Activated T-helper 1 cell treated with anti-CD3 and anti-CD28 coated beads, Interleukin-12 subunit alpha, Interleukin-12 subunit beta, Interleukin-2, Interleukin-4 antibody, amounts not matched to agents 30 ng/mL and 10 ng/mL and 1 ng/mL, durations not matched to agents 14 hours and 24 hours and 36 hours (primary cell): ENCODE measurements at regions not wholly inside any gene's neighbourhood (a gene's known extent, or its start where the extent isn't known, plus 50 kb on each side); places are given as distances from the start of the nearest gene placed in this dataset.

Source experiments
- DNase-seq: peaks from one replicate; pipeline ENCODE4 v3.0.0; 2021; ENCODE audit warnings: low spot score
- H3K27ac Mint-ChIP-seq: one replicate; pipeline ENCODE4 v1.8.0; 2021; ENCODE audit warnings: mild to moderate bottlenecking, mixed read lengths
- H3K27me3 Mint-ChIP-seq: one replicate; pipeline ENCODE4 v1.8.0; 2022; ENCODE audit warnings: mild to moderate bottlenecking, moderate library complexity, mixed read lengths; ENCODE audit not compliant: insufficient read depth
- H3K36me3 Mint-ChIP-seq: one replicate; pipeline ENCODE4 v1.8.0; 2021; ENCODE audit warnings: low read depth, mixed read lengths
- H3K4me1 Mint-ChIP-seq: one replicate; pipeline ENCODE4 v1.8.0; 2021; ENCODE audit warnings: low read depth, mixed read lengths
- H3K4me3 Mint-ChIP-seq: one replicate; pipeline ENCODE4 v1.8.0; 2021; ENCODE audit warnings: mild to moderate bottlenecking, moderate library complexity, mixed read lengths
- H3K9me3 Mint-ChIP-seq: one replicate; pipeline ENCODE4 v1.8.0; 2021; ENCODE audit warnings: mixed read lengths
- intact Hi-C: fragments of 100-400 bp; cut with micrococcal nuclease; formaldehyde crosslinking; loops from one replicate; pipeline ENCODE4 v1.15.1; 2024

DNA sequence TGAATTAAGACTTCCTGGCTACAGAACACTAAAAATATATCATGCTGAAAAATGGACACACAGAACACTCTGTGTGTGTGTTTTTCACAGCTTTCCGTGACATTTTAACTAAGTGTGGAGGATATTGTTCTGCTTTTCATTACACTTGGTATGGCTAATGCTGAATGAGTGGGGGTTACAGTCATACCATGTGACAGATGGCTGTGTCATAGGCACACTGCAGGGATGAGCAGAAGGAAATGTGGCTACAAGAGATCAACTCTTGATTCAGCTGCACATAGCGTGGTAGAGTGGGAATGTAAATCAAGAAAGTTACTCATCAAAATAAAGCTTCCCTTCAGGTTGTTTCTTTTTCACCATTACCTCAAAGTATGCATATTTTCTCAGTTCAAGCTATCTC, 669.8 kb downstream of the IQCM start:
- Mint-ChIP-seq H3K4me3 (no peak overlapping the region), H3K27ac (no peak overlapping the region), H3K36me3 (no peaks in the 10 kb centered on the region), H3K9me3 (no peaks in the 10 kb centered on the region), H3K4me1 (no peaks in the 10 kb centered on the region), H3K27me3 (no peaks in the 10 kb centered on the region)
- intact Hi-C loops = no loop called here
- no peak for DNase-seq

DNA sequence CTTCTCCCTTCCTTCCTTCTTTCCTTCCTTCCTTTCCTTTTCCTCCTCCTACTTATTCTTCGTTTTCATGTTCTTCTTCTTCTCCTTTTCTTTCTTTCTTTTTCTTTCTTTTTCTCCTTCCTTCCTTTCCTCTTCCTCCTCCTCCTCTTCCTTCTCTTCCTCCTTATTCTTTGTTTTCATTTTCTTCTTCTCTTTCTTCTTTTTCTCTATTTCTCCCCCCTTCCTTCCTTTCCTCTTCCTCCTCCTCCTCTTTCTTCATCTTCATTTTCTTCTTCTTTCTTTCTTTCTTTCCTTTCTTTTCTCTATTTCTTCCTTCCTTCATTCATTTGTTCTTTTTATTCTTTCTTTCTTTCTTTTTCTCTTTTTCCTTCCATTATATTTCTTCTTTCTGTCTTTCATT, 671.6 kb downstream of the IQCM start:
- H3K4me1 Mint-ChIP-seq = no peaks in the 10 kb centered on the region
- no peaks in the 10 kb centered on the region for H3K9me3 Mint-ChIP-seq
- no peak for DNase-seq
- H3K27ac Mint-ChIP-seq = no peak overlapping the region
- no peaks in the 10 kb centered on the region for H3K36me3 Mint-ChIP-seq
- intact Hi-C loops = no loop called here
- H3K27me3 Mint-ChIP-seq = no peaks in the 10 kb centered on the region
- H3K4me3 Mint-ChIP-seq = no peak overlapping the region

DNA sequence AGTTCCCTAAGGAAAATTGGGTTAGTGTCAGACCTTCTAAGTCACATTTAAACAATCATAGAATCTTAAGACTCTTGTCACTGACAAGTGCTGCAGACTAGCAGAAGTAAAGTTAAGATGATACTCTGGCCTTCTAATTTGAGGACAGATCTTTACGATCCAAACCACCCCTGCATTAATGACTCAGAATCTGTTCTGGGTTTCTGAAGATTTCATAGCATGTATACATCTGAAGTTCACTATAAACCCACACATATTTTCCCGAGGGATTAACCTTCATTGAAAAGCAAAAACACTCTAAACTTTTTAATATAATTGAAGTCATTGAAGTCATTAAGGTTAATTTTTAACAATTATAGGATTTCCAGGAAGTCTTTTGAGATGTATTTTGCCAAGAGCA, 674.3 kb downstream of the IQCM start:
- Mint-ChIP-seq H3K27ac (no peak overlapping the region), H3K36me3 (no peaks in the 10 kb centered on the region), H3K27me3 (no peaks in the 10 kb centered on the region), H3K4me3 (no peak overlapping the region), H3K9me3 (no peaks in the 10 kb centered on the region), H3K4me1 (no peaks in the 10 kb centered on the region)
- no peak for DNase-seq
- intact Hi-C loops = no loop called here

DNA sequence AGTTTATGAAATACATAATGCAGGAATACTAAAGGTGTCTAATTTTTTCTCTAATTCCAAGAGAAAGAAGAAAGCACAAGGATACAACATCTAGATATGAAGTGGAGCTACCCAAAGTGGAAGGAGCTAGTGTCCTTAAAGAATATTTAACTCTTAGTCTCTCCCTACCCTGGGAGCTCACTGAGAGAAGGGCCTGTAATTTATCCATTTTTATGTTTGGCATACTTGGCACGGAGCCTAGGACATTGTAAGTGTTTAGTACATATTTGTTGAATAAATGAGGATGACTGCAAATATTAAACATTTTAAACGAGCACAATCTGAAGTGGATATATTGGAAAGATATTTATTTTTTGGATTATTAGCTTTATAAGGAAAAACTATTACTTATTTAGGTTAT, 674.8 kb downstream of the IQCM start:
- intact Hi-C loops = no loop called here
- Mint-ChIP-seq H3K4me1 (no peaks in the 10 kb centered on the region), H3K4me3 (no peak overlapping the region), H3K9me3 (no peaks in the 10 kb centered on the region), H3K36me3 (no peaks in the 10 kb centered on the region), H3K27me3 (no peaks in the 10 kb centered on the region), H3K27ac (no peak overlapping the region)
- DNase-seq = no peak

DNA sequence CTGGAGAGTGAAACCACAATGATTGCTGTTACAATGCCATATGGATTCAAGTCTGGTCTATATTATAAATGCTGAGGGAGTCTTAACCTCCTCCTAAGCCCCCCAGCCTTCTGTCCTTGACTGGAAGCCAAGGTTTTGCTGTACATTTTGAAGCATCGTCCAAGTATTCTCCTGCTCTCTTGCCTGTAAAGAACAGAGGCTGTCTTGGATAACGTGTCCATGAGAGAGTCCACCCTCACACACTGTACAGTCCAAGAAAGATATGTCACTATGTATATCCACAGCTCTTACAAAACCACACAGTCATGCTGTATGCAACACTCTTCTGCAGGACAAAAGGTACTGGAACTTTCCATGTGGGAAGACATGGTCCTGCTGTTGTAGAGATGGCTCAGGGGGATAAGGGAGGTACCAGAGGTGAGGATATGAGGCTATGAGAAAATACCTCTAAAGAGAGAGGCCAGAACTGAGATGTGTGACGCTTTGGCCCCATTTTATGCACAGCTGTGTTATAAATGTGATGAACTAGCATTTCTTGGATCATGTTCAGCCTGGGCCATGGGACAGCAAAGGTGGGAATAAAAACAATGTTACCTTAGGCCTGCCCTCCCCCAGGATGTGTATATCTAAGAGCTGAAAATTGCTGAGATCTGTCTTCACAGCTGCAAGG, 678.6 kb downstream of the IQCM start:
- intact Hi-C loops = no loop called here
- no peaks in the 10 kb centered on the region for H3K9me3 Mint-ChIP-seq
- H3K4me1 Mint-ChIP-seq = no peaks in the 10 kb centered on the region
- no peak for DNase-seq
- no peaks in the 10 kb centered on the region for H3K36me3 Mint-ChIP-seq
- no peak overlapping the region for H3K27ac Mint-ChIP-seq
- no peaks in the 10 kb centered on the region for H3K27me3 Mint-ChIP-seq
- no peak overlapping the region for H3K4me3 Mint-ChIP-seq

DNA sequence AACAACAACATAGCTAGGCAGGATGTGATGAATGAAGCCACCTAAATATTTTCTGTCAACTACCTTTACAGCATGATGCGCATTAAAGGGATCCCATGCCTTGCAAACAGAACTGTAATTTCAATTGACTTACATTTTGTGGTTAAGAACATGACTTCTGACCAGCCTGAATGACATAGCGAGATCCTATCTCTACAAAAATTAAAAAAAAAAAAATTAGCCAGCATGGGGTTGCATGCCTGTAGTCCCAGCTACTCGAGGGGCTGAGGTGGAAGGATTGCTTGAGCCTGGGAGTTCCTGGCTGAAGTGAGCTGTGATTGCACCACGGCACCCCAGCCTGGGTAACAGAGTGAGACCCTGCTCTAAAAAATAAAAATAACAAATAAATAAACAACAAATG, 680.6 kb downstream of the IQCM start:
- H3K9me3 Mint-ChIP-seq = no peaks in the 10 kb centered on the region
- H3K36me3 Mint-ChIP-seq = no peaks in the 10 kb centered on the region
- H3K4me1 Mint-ChIP-seq = no peaks in the 10 kb centered on the region
- H3K27ac Mint-ChIP-seq = no peak overlapping the region
- DNase-seq = no peak
- no peak overlapping the region for H3K4me3 Mint-ChIP-seq
- intact Hi-C loops = no loop called here
- no peaks in the 10 kb centered on the region for H3K27me3 Mint-ChIP-seq

DNA sequence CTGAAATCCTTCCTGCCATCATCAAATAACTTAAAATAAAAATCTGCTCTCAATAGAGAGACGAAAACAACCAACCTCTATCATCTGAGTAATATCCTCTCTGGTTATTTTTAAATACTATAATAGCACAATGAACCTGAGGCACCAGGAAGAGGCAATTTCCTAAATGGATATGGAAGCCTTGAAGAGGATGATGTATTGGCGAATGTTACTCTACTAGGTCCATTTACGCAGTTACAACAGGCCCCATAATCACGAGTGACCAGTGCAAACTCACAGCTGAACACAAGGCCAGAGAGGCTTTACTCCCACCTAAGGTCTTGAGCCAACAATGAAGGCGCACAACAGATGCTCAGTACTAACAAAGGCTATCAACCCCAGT, 678.8 kb upstream of the NR3C2 start:
- DNase-seq = no peak
- Mint-ChIP-seq H3K4me1 (no peaks in the 10 kb centered on the region), H3K27me3 (no peaks in the 10 kb centered on the region), H3K27ac (no peak overlapping the region), H3K4me3 (no peak overlapping the region), H3K36me3 (no peaks in the 10 kb centered on the region), H3K9me3 (no peaks in the 10 kb centered on the region)
- intact Hi-C loops = no loop called here

DNA sequence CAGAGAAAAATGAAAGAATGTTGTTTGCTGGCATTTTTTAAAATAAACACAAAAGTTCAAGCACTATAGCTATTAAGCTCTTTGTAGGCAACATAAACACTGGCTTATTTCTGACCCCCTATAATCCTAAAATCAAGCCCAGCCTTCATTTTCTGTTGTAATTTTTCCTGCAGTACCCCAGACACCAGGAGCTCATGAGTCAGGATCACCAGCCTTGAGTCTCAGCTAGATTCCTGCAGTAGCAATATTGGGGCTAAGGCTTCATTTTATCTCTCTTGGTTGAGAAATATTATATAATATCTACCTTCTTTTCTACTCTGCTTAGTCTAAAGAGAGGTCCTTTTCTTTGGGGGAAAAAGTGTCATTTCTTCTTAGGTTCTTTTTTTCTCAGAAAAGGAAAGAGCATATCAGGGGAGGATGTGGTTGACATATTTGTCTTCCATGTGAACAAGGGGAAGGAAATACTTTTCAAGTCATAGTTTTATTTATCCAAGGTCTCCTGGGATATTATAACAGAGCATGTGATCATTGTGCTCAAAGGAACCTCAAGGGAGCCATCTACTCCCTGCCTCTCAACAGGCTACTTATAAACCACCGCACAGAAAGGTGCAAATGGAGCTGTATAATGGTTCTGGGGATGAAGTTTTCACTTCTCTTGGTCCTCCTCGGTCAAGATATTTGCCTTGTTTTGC, 678.3 kb upstream of the NR3C2 start:
- Mint-ChIP-seq H3K27me3 (no peaks in the 10 kb centered on the region), H3K36me3 (no peaks in the 10 kb centered on the region), H3K4me1 (no peaks in the 10 kb centered on the region), H3K4me3 (no peak overlapping the region), H3K27ac (no peak overlapping the region), H3K9me3 (no peaks in the 10 kb centered on the region)
- no peak for DNase-seq
- intact Hi-C loops = no loop called here

DNA sequence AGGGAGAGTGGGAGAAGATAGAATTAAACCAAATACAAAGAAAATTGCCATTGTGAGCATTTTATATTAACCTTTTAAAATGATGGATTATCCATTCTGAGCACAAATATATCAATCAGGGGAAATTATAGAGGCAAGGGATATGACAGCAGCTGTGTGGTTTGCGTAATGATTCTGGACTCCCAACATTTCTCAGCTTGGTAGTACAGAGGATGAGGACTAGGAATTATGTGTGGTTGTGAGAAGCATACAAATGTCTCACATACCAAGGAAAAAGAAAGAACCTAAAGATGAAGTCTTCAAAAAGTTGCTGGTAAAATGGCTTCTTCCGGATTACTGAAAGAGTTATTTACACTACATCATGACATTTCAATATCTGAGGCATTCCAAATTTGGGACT, 674.6 kb upstream of the NR3C2 start:
- Mint-ChIP-seq H3K27ac (no peak overlapping the region), H3K4me1 (no peaks in the 10 kb centered on the region), H3K4me3 (no peak overlapping the region), H3K9me3 (no peaks in the 10 kb centered on the region), H3K36me3 (no peaks in the 10 kb centered on the region), H3K27me3 (no peaks in the 10 kb centered on the region)
- DNase-seq = no peak
- intact Hi-C loops = no loop called here

DNA sequence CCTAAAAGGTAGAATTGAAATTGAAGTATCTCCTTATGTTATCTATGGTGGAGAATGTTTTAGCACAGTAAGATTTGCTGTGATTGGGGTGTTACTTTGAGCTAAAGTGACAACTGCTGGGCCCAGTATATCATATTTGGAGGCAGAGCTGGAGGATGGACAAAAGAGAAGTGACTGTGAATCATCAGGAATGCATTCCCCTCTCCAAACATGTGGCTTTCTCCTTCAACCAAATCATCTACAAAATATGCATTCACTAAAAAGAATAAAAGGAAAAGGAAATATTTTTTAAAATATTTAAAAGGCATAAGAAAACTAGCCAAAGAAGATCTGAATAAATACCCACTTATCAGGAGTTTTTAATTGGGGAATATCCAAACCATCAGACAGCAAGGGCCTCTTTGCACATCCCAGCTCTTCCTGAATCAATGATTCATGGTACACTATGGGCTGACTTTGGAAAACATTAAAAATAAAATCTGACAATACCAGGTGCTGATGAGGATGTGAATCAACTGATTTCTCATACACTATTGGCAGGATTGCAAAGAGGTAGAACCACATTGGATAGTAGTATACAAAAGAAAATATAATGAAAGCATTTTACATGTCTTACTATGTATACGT, 671.7 kb upstream of the NR3C2 start:
- intact Hi-C loops = no loop called here
- no peaks in the 10 kb centered on the region for H3K27me3 Mint-ChIP-seq
- H3K4me3 Mint-ChIP-seq = no peak overlapping the region
- no peak for DNase-seq
- H3K36me3 Mint-ChIP-seq = no peaks in the 10 kb centered on the region
- H3K9me3 Mint-ChIP-seq = no peaks in the 10 kb centered on the region
- H3K27ac Mint-ChIP-seq = no peak overlapping the region
- no peaks in the 10 kb centered on the region for H3K4me1 Mint-ChIP-seq

DNA sequence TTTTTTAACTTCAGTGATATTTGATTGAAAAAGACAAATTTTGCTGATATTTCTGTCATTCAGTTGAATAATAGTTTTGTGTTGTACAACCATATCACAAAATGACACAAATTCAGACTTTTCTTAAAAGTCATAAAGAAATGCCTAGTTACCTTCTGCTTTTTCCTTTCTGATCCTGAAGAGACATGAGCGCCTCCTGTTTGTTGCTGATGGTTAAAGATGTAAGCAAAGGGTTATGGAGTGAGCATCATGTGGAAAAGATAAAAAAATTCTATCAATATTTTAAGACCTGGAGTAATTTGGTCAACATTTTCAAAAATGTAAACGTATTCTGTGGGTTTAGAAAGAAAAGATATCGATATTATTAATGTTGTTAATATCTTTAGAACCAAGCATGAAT, 669.9 kb upstream of the NR3C2 start:
- H3K4me3 Mint-ChIP-seq = no peak overlapping the region
- H3K27ac Mint-ChIP-seq = no peak overlapping the region
- intact Hi-C loops = no loop called here
- H3K27me3 Mint-ChIP-seq = no peaks in the 10 kb centered on the region
- no peaks in the 10 kb centered on the region for H3K9me3 Mint-ChIP-seq
- H3K4me1 Mint-ChIP-seq = no peaks in the 10 kb centered on the region
- no peak for DNase-seq
- no peaks in the 10 kb centered on the region for H3K36me3 Mint-ChIP-seq

DNA sequence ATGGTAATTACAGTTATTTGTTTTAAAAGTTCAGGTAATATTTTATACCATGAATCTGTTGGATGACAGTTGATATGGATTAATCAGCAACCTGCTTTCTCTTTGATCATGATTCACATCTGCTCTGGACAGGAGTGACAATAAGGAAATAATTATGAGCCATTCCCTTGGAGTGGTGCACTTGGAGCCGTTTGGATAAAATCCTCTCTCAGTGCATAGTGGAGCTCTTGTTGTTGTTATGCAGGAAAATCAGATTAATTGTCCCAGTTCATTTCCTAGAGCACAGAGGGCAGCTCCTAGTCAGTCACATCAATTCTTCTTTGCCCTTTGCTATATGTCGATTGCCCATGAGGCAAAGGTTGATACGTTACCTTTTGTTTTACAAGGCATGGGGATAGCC, 668.3 kb upstream of the NR3C2 start:
- no peak overlapping the region for H3K4me3 Mint-ChIP-seq
- intact Hi-C loops = no loop called here
- H3K36me3 Mint-ChIP-seq = no peaks in the 10 kb centered on the region
- H3K4me1 Mint-ChIP-seq = no peaks in the 10 kb centered on the region
- DNase-seq = no peak
- no peaks in the 10 kb centered on the region for H3K9me3 Mint-ChIP-seq
- no peaks in the 10 kb centered on the region for H3K27me3 Mint-ChIP-seq
- H3K27ac Mint-ChIP-seq = no peak overlapping the region

DNA sequence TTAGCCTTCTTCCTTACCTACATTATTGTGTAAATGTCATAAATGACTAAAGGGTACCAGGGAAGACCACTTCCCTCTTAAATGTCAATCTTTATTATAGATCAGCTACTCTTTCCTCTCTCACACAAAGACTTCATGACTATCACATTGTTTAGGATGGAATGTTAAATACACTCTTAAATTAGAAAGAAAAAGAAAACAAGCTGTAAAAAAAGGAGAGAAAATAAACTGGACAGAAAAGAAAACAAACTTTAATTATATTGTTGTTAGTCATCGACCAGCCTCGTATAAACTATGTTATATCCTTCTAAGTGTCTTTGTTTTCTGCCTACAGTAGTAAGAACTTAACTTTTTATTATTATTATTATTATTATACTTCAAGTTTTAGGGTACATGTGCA, 666.4 kb upstream of the NR3C2 start:
- intact Hi-C loops = no loop called here
- Mint-ChIP-seq H3K4me3 (no peak overlapping the region), H3K27me3 (no peaks in the 10 kb centered on the region), H3K4me1 (no peaks in the 10 kb centered on the region), H3K9me3 (no peaks in the 10 kb centered on the region), H3K27ac (no peak overlapping the region), H3K36me3 (no peaks in the 10 kb centered on the region)
- no peak for DNase-seq
